ENCODE measurements at regions not wholly inside any gene's neighbourhood (a gene's known extent, or its start where the extent isn't known, plus 50 kb on each side); places are given as distances from the start of the nearest gene placed in this dataset.

- DNase-seq (ENCODE audit: low read depth) = no peak
Measured at GRCh38 chr2:195606179-195606578, 50.8 kb upstream of the SLC39A10 start.

GRCh38 chr2:195604706-195605105 lies 52.3 kb upstream of the SLC39A10 start:
- DNase-seq (ENCODE audit: low read depth) = no peak

DNA sequence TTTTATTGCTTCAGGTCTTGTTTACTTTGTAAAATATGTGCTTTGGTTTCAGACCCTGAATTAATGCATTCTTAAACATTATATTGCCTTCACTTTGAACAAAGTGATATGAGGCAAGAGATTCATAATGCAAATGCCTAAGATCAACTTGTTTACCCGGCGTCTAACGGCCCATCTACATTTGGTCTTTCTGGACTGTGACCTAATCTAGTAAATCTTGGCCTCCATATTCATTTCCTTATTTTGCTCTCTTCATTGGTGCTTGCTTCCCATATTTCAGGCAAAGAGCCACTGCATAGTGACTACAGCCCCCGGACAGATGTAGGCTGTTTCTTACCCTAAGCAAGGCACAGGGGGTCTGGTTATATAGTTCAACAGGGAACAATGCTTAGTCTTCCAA lies 53.0 kb upstream of the SLC39A10 start:
- DNase-seq (ENCODE audit: low read depth) = no peak

GRCh38 chr2:195603408-195603807 lies 53.6 kb upstream of the SLC39A10 start:
- DNase-seq (ENCODE audit: low read depth) = no peak

- no peak for DNase-seq (ENCODE audit: low read depth)
Measured at GRCh38 chr2:195602687-195603086, 54.3 kb upstream of the SLC39A10 start.

- DNase-seq (ENCODE audit: low read depth) = no peak
Measured at GRCh38 chr2:195601361-195601760, 55.7 kb upstream of the SLC39A10 start.

DNA sequence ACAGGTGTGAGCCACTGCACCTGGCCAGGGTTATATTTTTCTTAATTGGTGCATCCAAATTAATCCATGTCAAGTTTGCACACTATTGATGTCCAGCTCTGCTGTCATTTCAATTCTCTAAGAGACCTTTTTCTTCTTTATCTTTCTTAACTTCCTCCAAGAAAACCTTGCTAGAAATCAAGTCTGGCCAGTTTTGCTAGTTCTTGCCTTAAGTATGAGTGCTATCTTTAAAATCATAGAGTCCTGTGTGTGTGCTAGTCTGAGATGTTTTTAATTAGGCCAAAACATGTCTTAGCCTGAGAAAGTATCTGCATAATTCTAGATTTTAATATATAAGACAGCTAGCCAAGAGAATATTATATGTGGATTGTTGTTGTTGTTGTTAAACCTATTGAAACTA lies 56.2 kb upstream of the SLC39A10 start:
- DNase-seq (ENCODE audit: low read depth) = no peak

- DNase-seq (ENCODE audit: low read depth) = no peak
Measured at GRCh38 chr2:195596840-195597239, 60.2 kb upstream of the SLC39A10 start.

GRCh38 chr2:195595825-195596224 lies 61.2 kb upstream of the SLC39A10 start:
- no peak for DNase-seq (ENCODE audit: low read depth)

- no peak for DNase-seq (ENCODE audit: low read depth)
Measured at GRCh38 chr2:195594919-195595694, 61.9 kb upstream of the SLC39A10 start.

GRCh38 chr2:195594248-195594647 lies 62.8 kb upstream of the SLC39A10 start:
- DNase-seq (ENCODE audit: low read depth) = no peak

- no peak for DNase-seq (ENCODE audit: low read depth)
Measured at GRCh38 chr2:195592105-195592504, 64.9 kb upstream of the SLC39A10 start.

DNA sequence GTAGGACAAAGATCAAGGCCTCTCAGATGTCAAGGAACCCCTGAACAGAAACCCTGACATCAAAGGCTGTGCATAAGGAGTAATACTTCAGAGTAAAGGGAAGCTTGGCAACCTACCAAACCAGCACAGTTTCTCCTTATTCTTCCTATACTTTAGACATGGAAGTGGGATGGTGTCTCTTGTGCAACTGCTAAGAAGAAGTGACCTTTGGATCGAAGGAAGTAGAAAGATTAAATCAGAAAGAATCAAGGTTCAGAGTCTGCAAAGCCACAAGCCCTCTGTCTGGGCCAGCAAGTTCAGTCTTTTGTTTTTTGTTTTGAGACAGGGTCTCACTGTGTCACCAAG lies 66.2 kb upstream of the SLC39A10 start:
- DNase-seq (ENCODE audit: low read depth) = no peak

- no peak for DNase-seq (ENCODE audit: low read depth)
Measured at GRCh38 chr2:195590199-195590860, 66.7 kb upstream of the SLC39A10 start.

GRCh38 chr2:195587966-195588365 lies 69.1 kb upstream of the SLC39A10 start:
- DNase-seq (ENCODE audit: low read depth) = no peak

GRCh38 chr2:195586062-195586714 lies 70.8 kb upstream of the SLC39A10 start:
- no peak for DNase-seq (ENCODE audit: low read depth)

GRCh38 chr2:195582188-195582587 lies 74.8 kb upstream of the SLC39A10 start:
- no peak for DNase-seq (ENCODE audit: low read depth)

- no peak for DNase-seq (ENCODE audit: low read depth)
Measured at GRCh38 chr2:195579776-195580555, 77.1 kb upstream of the SLC39A10 start.

DNA sequence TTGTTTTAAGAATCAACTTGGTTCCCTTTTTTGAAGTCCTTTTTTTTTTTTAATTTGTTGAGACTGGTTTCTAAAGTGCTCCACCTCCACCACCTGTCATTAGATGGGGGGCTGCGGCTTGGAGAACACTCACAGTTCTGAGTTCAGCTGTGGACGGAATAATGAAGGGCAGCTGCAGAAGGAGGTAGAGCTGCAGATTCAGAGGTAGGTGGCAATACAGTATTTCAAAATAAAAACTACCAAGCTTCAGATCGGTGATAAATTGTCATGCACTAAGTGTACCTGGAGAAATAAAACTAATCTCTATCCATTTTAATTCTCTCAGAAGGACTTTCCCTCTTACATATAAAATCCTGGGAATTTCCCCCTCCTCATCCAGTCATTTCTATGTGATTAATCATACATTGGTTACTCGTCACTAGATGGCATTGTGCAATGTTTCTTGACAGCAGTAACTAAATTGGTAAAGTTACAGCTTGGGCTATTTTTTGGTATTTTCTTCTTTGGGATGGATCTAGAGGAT lies 81.1 kb upstream of the SLC39A10 start:
- DNase-seq (ENCODE audit: low read depth) = no peak

- DNase-seq (ENCODE audit: low read depth) = no peak
Measured at GRCh38 chr2:195575016-195575415, 82.0 kb upstream of the SLC39A10 start.

DNA sequence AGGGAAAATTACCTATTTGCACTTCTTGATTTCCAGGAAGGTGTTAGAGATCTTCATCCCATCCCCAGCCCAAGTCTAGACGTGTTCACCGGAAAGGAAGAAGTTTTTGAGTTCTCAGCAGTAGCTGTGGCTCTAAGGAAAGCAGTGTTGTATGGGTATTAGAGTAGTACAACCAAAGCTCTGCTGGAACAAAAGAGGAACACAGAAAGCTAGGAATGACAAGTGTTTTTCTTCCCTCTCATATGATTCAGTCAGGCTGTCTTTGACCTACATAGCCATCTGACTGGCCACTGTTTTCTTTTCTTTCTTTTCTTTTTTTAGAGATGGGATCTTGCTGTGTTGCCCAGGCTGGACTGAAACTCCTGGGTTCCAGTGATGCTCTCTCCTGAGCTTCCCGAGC lies 82.7 kb upstream of the SLC39A10 start:
- no peak for DNase-seq (ENCODE audit: low read depth)

Measured in activated T-helper 9 cell treated with anti-CD3 and anti-CD28 coated beads, Interleukin-2, amount 50 U/mL, for 16 hours (primary cell).